Activated T-cell treated with anti-CD3 and anti-CD28 coated beads, Interleukin-2, amount 50 U/mL, for 24 hours (primary cell): ENCODE measurements at regions not wholly inside any gene's neighbourhood (a gene's known extent, or its start where the extent isn't known, plus 50 kb on each side); places are given as distances from the start of the nearest gene placed in this dataset.

Source experiments
- DNase-seq: peaks from one replicate; pipeline ENCODE4 v3.0.0-alpha.2; 2020
- H3K27ac Mint-ChIP-seq: 2 replicates; pipeline ENCODE4 v1.8.0; 2020; ENCODE audit warnings: mild to moderate bottlenecking, mixed read lengths
- H3K27me3 Mint-ChIP-seq: 2 replicates; pipeline ENCODE4 v1.8.0; 2020; ENCODE audit warnings: mixed read lengths
- H3K36me3 Mint-ChIP-seq: 2 replicates; pipeline ENCODE4 v1.8.0; 2020; ENCODE audit warnings: low read depth, mixed read lengths
- H3K4me1 Mint-ChIP-seq: 2 replicates; pipeline ENCODE4 v1.8.0; 2020; ENCODE audit warnings: low read depth, mixed read lengths
- H3K4me3 Mint-ChIP-seq: 2 replicates; pipeline ENCODE4 v1.8.0; 2020; ENCODE audit warnings: mild to moderate bottlenecking, moderate library complexity, mixed read lengths
- H3K9me3 Mint-ChIP-seq: 2 replicates; pipeline ENCODE4 v1.8.0; 2020; ENCODE audit warnings: mixed read lengths

DNA sequence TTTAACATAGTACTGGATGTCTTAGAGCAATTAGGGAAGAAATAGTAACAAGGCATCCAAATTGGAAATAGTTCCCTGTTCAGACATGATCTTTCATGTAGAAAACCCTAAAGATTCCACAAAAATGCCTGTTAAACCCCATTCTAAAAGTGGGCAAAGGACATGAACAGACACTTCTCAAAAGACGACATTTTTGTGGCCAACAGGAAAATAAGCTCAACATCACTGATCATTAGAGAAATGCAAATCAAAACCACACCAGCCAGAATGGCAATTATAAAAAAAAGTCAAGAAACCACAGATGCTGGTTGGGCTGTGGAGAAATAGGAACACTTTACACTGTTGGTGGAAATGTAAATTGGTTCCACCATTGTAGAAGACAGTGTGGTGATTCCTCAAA, 109.9 kb upstream of the MOCS1 start:
- H3K36me3 Mint-ChIP-seq, result no peaks in the 10 kb centered on the region
- DNase-seq, result no peak
- peaks cover 14% of the 10 kb centered on the region for H3K27me3 Mint-ChIP-seq
- H3K27ac Mint-ChIP-seq, result no peak overlapping the region
- H3K9me3 Mint-ChIP-seq, result peaks cover 2% of the 10 kb centered on the region
- H3K4me3 Mint-ChIP-seq, result no peak overlapping the region
- no peaks in the 10 kb centered on the region for H3K4me1 Mint-ChIP-seq

DNA sequence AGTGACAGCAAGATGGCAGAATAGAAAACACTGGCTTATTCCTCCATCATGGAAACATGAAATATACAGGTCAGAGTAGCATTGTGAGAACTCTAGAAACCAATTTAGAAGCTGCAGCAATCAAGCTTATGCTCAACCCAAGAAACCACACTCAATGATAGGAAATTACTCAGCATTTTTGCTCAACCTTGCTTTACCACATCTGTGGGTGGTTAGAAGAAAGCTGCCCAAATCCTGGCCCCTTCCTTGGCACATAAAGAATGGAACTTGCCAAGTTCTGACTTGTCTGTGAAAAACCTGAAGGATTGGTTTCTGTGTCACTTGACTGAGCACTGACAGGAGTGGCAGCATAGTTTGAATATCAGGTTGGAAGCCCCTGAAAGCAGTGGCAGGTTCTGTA, 108.0 kb upstream of the MOCS1 start:
- no peak overlapping the region for H3K4me3 Mint-ChIP-seq

GRCh38 chr6:40039042-40039441, 104.8 kb upstream of the MOCS1 start:
- no peak overlapping the region for H3K4me3 Mint-ChIP-seq
- DNase-seq, result no peak
- H3K36me3 Mint-ChIP-seq, result no peaks in the 10 kb centered on the region
- H3K9me3 Mint-ChIP-seq, result no peaks in the 10 kb centered on the region
- no peak overlapping the region for H3K27ac Mint-ChIP-seq
- no peaks in the 10 kb centered on the region for H3K4me1 Mint-ChIP-seq
- no peaks in the 10 kb centered on the region for H3K27me3 Mint-ChIP-seq

More for the DNA sequence above, 108.0 kb upstream of the MOCS1 start:
- no peak for DNase-seq
- peaks cover 2% of the 10 kb centered on the region for H3K9me3 Mint-ChIP-seq
- no peaks in the 10 kb centered on the region for H3K36me3 Mint-ChIP-seq
- H3K27ac Mint-ChIP-seq, result no peak overlapping the region
- H3K4me1 Mint-ChIP-seq, result no peaks in the 10 kb centered on the region
- H3K27me3 Mint-ChIP-seq, result peaks cover 6% of the 10 kb centered on the region

DNA sequence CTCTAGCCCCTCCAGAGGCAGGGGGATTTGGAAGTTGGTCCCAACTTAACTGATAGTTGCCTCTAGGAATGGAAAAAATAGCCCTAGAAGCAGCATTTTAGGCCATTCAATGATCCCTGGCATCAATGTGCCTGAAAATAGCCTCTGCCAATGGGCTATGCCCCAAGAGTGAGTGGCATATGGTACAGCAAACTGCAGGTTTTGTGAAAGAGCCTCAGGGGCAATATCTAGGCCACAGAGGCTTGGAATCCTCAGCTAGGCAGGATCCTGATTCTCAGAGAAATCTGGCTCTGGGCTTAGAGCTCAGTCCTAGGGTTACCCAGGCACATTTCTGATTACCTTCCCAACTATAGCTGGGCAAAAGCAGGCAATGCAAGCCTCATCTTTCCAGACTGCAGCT, 104.4 kb upstream of the MOCS1 start:
- H3K4me1 Mint-ChIP-seq, result no peaks in the 10 kb centered on the region
- no peak overlapping the region for H3K27ac Mint-ChIP-seq
- no peaks in the 10 kb centered on the region for H3K27me3 Mint-ChIP-seq
- no peaks in the 10 kb centered on the region for H3K36me3 Mint-ChIP-seq
- no peak for DNase-seq
- H3K4me3 Mint-ChIP-seq, result no peak overlapping the region
- H3K9me3 Mint-ChIP-seq, result no peaks in the 10 kb centered on the region

DNA sequence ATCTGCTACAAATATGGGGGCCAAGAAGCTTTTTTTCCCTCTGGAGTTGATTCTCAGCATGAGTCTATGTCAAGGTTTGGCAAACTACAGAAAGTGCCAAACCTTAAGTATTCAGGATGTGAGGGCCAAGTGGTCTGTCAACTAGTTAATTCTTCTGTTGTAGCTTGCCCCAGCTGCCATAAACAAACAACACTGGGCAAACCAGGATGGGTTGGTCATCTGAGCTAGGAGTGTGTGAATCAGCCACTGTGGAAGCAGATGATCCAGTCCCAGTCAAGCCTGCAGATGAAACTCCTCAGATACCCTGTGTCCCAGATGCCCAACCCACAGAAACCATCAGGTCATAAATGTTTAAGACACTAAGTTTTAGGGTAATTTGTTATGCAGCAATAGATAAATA, 103.0 kb upstream of the MOCS1 start:
- no peaks in the 10 kb centered on the region for H3K4me1 Mint-ChIP-seq
- H3K27me3 Mint-ChIP-seq, result no peaks in the 10 kb centered on the region

GRCh38 chr6:40036186-40036585, 101.9 kb upstream of the MOCS1 start:
- H3K36me3 Mint-ChIP-seq, result no peaks in the 10 kb centered on the region
- H3K27ac Mint-ChIP-seq, result no peak overlapping the region
- no peaks in the 10 kb centered on the region for H3K4me1 Mint-ChIP-seq
- no peaks in the 10 kb centered on the region for H3K27me3 Mint-ChIP-seq
- no peak overlapping the region for H3K4me3 Mint-ChIP-seq
- no peak for DNase-seq
- no peaks in the 10 kb centered on the region for H3K9me3 Mint-ChIP-seq

More for the DNA sequence above, 103.0 kb upstream of the MOCS1 start:
- Mint-ChIP-seq H3K27ac (no peak overlapping the region), H3K9me3 (no peaks in the 10 kb centered on the region), H3K36me3 (no peaks in the 10 kb centered on the region), H3K4me3 (no peak overlapping the region)
- no peak for DNase-seq

DNA sequence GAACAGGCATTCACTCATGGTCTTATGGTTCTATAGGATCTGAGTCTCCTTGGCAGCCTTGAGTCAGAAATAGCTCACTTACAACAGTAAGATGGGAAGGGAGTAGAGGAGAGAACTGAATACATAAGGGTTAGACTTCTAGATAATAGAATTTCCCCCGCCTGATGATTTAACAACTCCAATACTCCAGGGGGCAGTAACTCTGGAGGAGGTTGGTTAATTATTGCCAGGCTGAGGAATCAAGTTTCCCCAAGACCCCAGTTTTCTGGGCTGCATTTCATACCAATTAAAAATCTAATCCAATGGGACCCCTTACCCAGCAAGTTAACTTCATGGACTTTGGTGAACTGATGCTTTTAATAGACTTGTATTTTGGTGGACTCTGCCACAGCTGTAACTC, 94.2 kb upstream of the MOCS1 start:
- Mint-ChIP-seq H3K27ac (no peak overlapping the region), H3K36me3 (no peaks in the 10 kb centered on the region), H3K4me1 (no peaks in the 10 kb centered on the region), H3K9me3 (no peaks in the 10 kb centered on the region), H3K27me3 (peaks cover 20% of the 10 kb centered on the region), H3K4me3 (no peak overlapping the region)
- no peak for DNase-seq

GRCh38 chr6:40022867-40023266, 88.6 kb upstream of the MOCS1 start:
- DNase-seq, result no peak
- Mint-ChIP-seq H3K4me3 (no peak overlapping the region), H3K9me3 (peaks cover 17% of the 10 kb centered on the region), H3K36me3 (no peaks in the 10 kb centered on the region), H3K27me3 (peaks cover 37% of the 10 kb centered on the region), H3K27ac (no peak overlapping the region), H3K4me1 (no peaks in the 10 kb centered on the region)

DNA sequence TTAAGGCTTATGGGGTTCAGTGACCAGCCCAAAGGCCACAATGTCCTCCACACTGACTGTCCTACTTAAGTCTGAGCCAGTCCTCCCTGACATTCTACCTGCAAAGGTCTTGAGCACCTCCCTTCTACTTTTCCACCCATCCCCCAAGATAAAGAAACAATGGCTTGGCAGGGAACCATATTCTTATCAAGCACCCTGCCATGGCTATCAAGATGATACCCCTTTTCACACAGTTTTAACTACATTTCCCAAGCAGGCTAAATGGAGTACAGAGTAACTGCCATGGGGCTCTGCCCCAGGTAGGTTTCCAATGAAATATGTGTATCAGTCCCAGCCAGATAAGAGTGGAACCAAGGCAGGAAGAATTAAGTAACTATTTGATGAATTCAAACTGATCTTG, 85.9 kb upstream of the MOCS1 start:
- no peak for DNase-seq
- no peaks in the 10 kb centered on the region for H3K36me3 Mint-ChIP-seq
- no peak overlapping the region for H3K27ac Mint-ChIP-seq
- no peak overlapping the region for H3K4me3 Mint-ChIP-seq
- H3K9me3 Mint-ChIP-seq, result peaks cover 27% of the 10 kb centered on the region
- H3K27me3 Mint-ChIP-seq, result peaks cover 43% of the 10 kb centered on the region
- H3K4me1 Mint-ChIP-seq, result no peaks in the 10 kb centered on the region

GRCh38 chr6:40015530-40015929, 81.3 kb upstream of the MOCS1 start:
- H3K4me1 Mint-ChIP-seq, result no peaks in the 10 kb centered on the region
- peaks cover 27% of the 10 kb centered on the region for H3K9me3 Mint-ChIP-seq
- no peak overlapping the region for H3K27ac Mint-ChIP-seq
- no peaks in the 10 kb centered on the region for H3K36me3 Mint-ChIP-seq
- H3K27me3 Mint-ChIP-seq, result peaks cover 24% of the 10 kb centered on the region
- no peak for DNase-seq
- no peak overlapping the region for H3K4me3 Mint-ChIP-seq

DNA sequence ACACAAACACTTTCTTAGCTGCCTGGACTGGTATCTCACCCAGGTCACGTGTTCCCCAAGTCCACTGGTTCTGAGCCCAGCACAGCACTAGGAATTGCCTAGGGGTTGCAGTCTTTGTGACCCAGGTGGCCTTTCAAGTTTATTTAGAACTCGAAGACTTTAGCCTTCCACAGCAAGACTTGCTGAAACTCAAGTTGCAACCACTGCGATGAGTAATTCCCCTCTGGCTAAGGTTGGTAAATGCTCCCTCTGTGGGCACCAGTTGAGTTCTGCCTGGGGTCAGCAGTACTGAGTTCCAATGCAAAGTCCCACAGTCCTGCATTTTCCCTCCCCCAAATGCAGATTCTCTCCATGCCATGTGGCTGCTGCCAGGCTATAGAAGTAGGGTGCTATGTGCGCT, 77.6 kb upstream of the MOCS1 start:
- H3K9me3 Mint-ChIP-seq, result peaks cover 6% of the 10 kb centered on the region
- DNase-seq, result no peak
- H3K4me3 Mint-ChIP-seq, result no peak overlapping the region
- H3K27ac Mint-ChIP-seq, result no peak overlapping the region
- no peaks in the 10 kb centered on the region for H3K4me1 Mint-ChIP-seq
- no peaks in the 10 kb centered on the region for H3K36me3 Mint-ChIP-seq
- H3K27me3 Mint-ChIP-seq, result peaks cover 23% of the 10 kb centered on the region

DNA sequence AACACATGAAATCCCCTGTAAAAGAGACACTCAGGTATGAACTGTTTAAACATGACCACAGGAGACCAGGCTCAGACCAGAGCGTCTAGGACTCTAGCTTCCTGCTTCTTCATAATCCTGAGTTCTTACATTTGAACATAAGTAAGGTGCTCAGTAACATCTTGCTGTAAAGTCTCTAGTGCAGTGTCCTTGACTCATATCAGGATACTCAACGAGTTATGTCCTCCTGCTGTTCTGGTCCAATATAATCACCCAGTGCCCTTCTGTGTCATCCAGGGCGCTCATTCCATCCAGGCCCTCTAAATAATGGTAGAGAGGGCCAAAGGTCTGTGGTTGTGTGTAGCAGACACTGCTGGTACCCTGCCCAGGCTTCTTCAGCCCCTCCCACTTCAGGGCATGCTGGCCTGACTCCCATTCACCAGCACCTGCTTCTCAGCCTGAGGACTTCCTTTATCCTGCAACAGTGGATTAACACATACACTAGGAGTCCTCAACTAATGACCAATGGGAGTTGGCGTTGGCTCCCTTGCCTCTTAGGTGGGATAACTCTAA, 66.8 kb upstream of the MOCS1 start:
- Mint-ChIP-seq H3K36me3 (no peaks in the 10 kb centered on the region), H3K9me3 (peaks cover 28% of the 10 kb centered on the region), H3K27ac (no peak overlapping the region), H3K4me3 (no peak overlapping the region), H3K4me1 (no peaks in the 10 kb centered on the region), H3K27me3 (peaks cover 33% of the 10 kb centered on the region)
- DNase-seq, result no peak

- Mint-ChIP-seq H3K36me3 (no peaks in the 10 kb centered on the region), H3K4me3 (no peak overlapping the region), H3K27me3 (peaks cover 27% of the 10 kb centered on the region), H3K4me1 (no peaks in the 10 kb centered on the region), H3K27ac (no peak overlapping the region), H3K9me3 (peaks cover 34% of the 10 kb centered on the region)
- DNase-seq, result no peak
Observed at GRCh38 chr6:39999006-39999867, 65.0 kb upstream of the MOCS1 start.

DNA sequence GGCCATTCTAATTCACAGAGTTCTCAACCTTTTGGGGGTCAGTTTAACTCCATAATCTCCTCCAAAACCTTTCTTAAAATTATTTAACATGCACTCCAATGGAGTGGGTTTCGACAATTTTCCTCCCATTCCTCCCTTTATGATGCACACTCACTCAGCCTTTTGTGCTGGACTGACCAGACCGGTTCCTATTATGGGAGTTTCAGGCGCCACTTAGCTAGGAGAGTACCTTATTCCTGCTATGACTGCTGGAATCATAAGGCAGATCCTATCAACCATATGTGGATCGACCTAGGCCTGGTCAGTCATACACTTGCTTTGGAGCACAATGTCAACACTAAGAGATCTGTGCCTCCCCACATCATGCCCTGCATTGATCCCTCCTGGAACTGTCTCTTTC, 63.9 kb upstream of the MOCS1 start:
- H3K36me3 Mint-ChIP-seq, result no peaks in the 10 kb centered on the region
- H3K27ac Mint-ChIP-seq, result no peak overlapping the region
- H3K27me3 Mint-ChIP-seq, result peaks cover 23% of the 10 kb centered on the region
- H3K4me1 Mint-ChIP-seq, result no peaks in the 10 kb centered on the region
- peaks cover 41% of the 10 kb centered on the region for H3K9me3 Mint-ChIP-seq
- no peak overlapping the region for H3K4me3 Mint-ChIP-seq
- no peak for DNase-seq

DNA sequence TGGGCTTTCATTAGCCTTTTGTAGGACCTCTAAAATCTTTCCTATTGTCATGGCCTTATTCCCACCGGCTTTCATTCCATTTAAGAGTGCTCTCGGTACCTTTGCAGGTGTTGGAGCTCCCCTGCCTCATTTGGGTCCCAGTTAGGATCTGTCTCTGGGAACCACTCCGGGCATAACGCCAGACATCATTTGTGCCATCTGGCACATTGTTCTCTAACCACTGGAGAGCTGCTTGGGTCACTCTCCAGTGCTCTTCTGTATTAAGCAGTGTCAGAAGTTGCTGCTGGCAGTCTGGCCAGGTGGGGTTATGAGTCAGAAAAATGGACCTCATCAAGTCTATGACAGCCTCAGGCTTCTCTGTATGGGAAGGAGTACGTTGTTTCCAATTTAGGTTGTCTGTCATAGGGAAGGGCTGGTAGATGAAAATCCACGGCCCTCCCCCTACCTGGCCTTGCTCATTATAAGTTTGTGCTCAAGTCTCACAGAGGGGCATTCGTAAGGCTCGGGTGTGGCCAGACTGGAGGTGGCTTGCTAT, 62.9 kb upstream of the MOCS1 start:
- Mint-ChIP-seq H3K9me3 (peaks cover 47% of the 10 kb centered on the region), H3K36me3 (no peaks in the 10 kb centered on the region), H3K4me1 (no peaks in the 10 kb centered on the region), H3K4me3 (no peak overlapping the region), H3K27ac (no peak overlapping the region), H3K27me3 (peaks cover 23% of the 10 kb centered on the region)
- DNase-seq, result no peak
